HCT116 (cell line): ENCODE measurements at regions not wholly inside any gene's neighbourhood (a gene's known extent, or its start where the extent isn't known, plus 50 kb on each side); places are given as distances from the start of the nearest gene placed in this dataset.

Source experiments
- ATAC-seq: fragments of 200-7000 bp; cut with Tn5 transposase; 2 replicates; pipeline ENCODE4 v1.9.1; 2020; ENCODE audit warnings: mild to moderate bottlenecking, moderate library complexity
- BruUV-seq: library from RNA; stranded (reverse); fragments of 400-500 nt; replicated peaks from 2 replicates; lab custom pipeline; 2021; lab: Mats Ljungman, UMichigan
- CTCF ChIA-PET: fragments of 300-600 bp; sonication (Branson Sonifier 250); formaldehyde crosslinking; loops from one replicate; lab custom pipeline; 2021; ENCODE audit warnings: antibody characterized with exemption; lab: Charles Lee
- POLR2A ChIA-PET: fragments of 300-600, 350-600 bp; sonication (Branson Sonifier 250); formaldehyde crosslinking; loops from one replicate; lab custom pipeline; 2021; ENCODE audit warnings: antibody characterized with exemption; lab: Charles Lee
- RAD21 ChIA-PET, 2 experiments: fragments of 300-600 bp; sonication (Branson Sonifier 250); formaldehyde crosslinking; loops; one replicate each; lab custom pipeline; 2023; ENCODE audit warnings: low total read pairs in 2 of 2; ENCODE audit not compliant: uncharacterized antibody in 2 of 2, unreplicated experiment in 2 of 2, low non-redundant PET in 1 of 2; lab: Charles Lee
- DNase-seq: peaks from one replicate; pipeline ENCODE4 v3.0.0-alpha.2; 2010; ENCODE audit warnings: low read depth, low spot score
- H2AFZ ChIP-seq: fragments of 200-600 bp; shearing (Covaris generic), sonication (generic); 2 replicates; pipeline ENCODE4 v1.6.1; 2017; ENCODE audit warnings: low read depth, mixed run types, mixed read lengths, antibody characterized with exemption, low read length; ENCODE audit not compliant: poor library complexity, severe bottlenecking
- H3K27ac ChIP-seq: 2 replicates; pipeline ENCODE4 v1.5.1; 2012; ENCODE audit warnings: low read depth, low read length
- H3K27me3 ChIP-seq: fragments of 200-600 bp; sonication (generic); 2 replicates; pipeline ENCODE4 v1.6.1; 2016; ENCODE audit warnings: mixed run types, low read length, mixed read lengths; ENCODE audit not compliant: insufficient read depth
- H3K36me3 ChIP-seq, 2 experiments: fragments of 200-500 bp in 1 of 2; fragments of 200-600 bp in 1 of 2; sonication (Bioruptor generic) in 1 of 2; sonication (generic) in 1 of 2; 2 replicates each; pipeline versions ENCODE4 v1.5.1 to v1.6.1; 2014 to 2016; ENCODE audit warnings: low read length in 2 of 2, inconsistent platforms in 1 of 2, mixed read lengths in 1 of 2, mixed run types in 1 of 2; ENCODE audit not compliant: insufficient read depth in 2 of 2, control insufficient read depth in 1 of 2
- H3K4me1 ChIP-seq, 2 experiments: fragments of 200-600 bp in 1 of 2; sonication (generic) in 1 of 2; 2 replicates each; pipeline versions ENCODE4 v1.5.1 to v1.6.1; 2012 to 2017; ENCODE audit warnings: low read length in 2 of 2, inconsistent platforms in 1 of 2, mild to moderate bottlenecking in 1 of 2, mixed read lengths in 1 of 2, mixed run types in 1 of 2, moderate library complexity in 1 of 2; ENCODE audit not compliant: insufficient read depth in 2 of 2, control insufficient read depth in 1 of 2
- H3K4me2 ChIP-seq: fragments of 200-600 bp; sonication (generic); 2 replicates; pipeline ENCODE4 v1.6.1; 2017; ENCODE audit warnings: mixed run types, low read length, mixed read lengths
- H3K4me3 ChIP-seq, 2 experiments: fragments of 200-600 bp in 1 of 2; sonication (generic) in 1 of 2; replicated peaks in 1 of 2; 2 replicates each; pipeline ENCODE4 v1.5.1; 2011 to 2016; ENCODE audit warnings: low read length in 2 of 2, control low read depth in 1 of 2, low read depth in 1 of 2, mild to moderate bottlenecking in 1 of 2, mixed read lengths in 1 of 2, mixed run types in 1 of 2
- H3K79me2 ChIP-seq: fragments of 200-600 bp; sonication (generic); 2 replicates; pipeline ENCODE4 v1.6.1; 2017; ENCODE audit warnings: mild to moderate bottlenecking, mixed run types, low read length, moderate library complexity, mixed read lengths; ENCODE audit not compliant: insufficient read depth
- H3K9ac ChIP-seq: fragments of 200-600 bp; sonication (generic); 2 replicates; pipeline ENCODE4 v1.6.1; 2016; ENCODE audit warnings: low read length, mixed read lengths
- H3K9me2 ChIP-seq: fragments of 200-600 bp; sonication (generic), shearing (Covaris generic); 2 replicates; pipeline ENCODE4 v1.6.1; 2017; ENCODE audit warnings: mixed run types, mild to moderate bottlenecking, moderate library complexity; ENCODE audit not compliant: insufficient read depth
- H3K9me3 ChIP-seq, 2 experiments: fragments of 200-500 bp in 1 of 2; fragments of 200-600 bp in 1 of 2; sonication (Bioruptor generic) in 1 of 2; sonication (generic) in 1 of 2; 2 replicates each; pipeline ENCODE4 v1.6.1; 2014 to 2017; ENCODE audit warnings: low read length in 2 of 2, mixed read lengths in 2 of 2, inconsistent platforms in 1 of 2, low read depth in 1 of 2, mild to moderate bottlenecking in 1 of 2, mixed run types in 1 of 2, moderate library complexity in 1 of 2; ENCODE audit not compliant: control insufficient read depth in 1 of 2, insufficient read depth in 1 of 2
- H4K20me1 ChIP-seq: fragments of 200-600 bp; sonication (generic), shearing (Covaris generic); 2 replicates; pipeline ENCODE4 v1.6.1; 2017; ENCODE audit warnings: mixed run types, mild to moderate bottlenecking, moderate library complexity; ENCODE audit not compliant: insufficient read depth
- ATF3 ChIP-seq: IDR thresholded peaks from 2 replicates; pipeline ENCODE4 v1.6.1; 2012
- CEBPB ChIP-seq: IDR thresholded peaks from 2 replicates; pipeline ENCODE4 v1.6.1; 2012; ENCODE audit warnings: low read depth
- CTCF ChIP-seq, 3 experiments: fragments of 200-600 bp in 1 of 3; sonication (generic) in 1 of 3; IDR thresholded peaks in 2 of 3; conservative IDR thresholded peaks in 1 of 3; 2 replicates each; pipeline ENCODE4 v1.5.1; 2012 to 2017; ENCODE audit warnings: low read depth in 2 of 3, low read length in 2 of 3, antibody characterized with exemption in 1 of 3, borderline replicate concordance in 1 of 3, control low read depth in 1 of 3, mild to moderate bottlenecking in 1 of 3, mixed read lengths in 1 of 3, mixed run types in 1 of 3, moderate library complexity in 1 of 3; ENCODE audit not compliant: insufficient read depth in 1 of 3
- ELF1 ChIP-seq: IDR thresholded peaks from 2 replicates; pipeline ENCODE4 v1.6.1; 2012; ENCODE audit warnings: low read depth, borderline replicate concordance
- JUND ChIP-seq: IDR thresholded peaks from 2 replicates; pipeline ENCODE4 v1.6.1; 2012
- SP1 ChIP-seq: IDR thresholded peaks from 2 replicates; pipeline ENCODE4 v1.6.1; 2012; ENCODE audit warnings: low read depth
- SRF ChIP-seq: IDR thresholded peaks from 2 replicates; pipeline ENCODE4 v1.6.1; 2012; ENCODE audit warnings: low read depth
- TCF7L2 ChIP-seq: IDR thresholded peaks from 2 replicates; pipeline ENCODE4 v1.7.0; 2011; ENCODE audit warnings: borderline replicate concordance, inconsistent platforms; ENCODE audit not compliant: insufficient read depth, insufficient read length; ENCODE audit errors: extremely low read depth
- YY1 ChIP-seq: IDR thresholded peaks from 2 replicates; pipeline ENCODE4 v1.6.1; 2011; ENCODE audit warnings: low read length, low read depth, moderate library complexity, mild to moderate bottlenecking; ENCODE audit not compliant: insufficient replicate concordance; ENCODE audit errors: extremely low read depth
- ZBTB33 ChIP-seq: IDR thresholded peaks from 2 replicates; pipeline ENCODE4 v1.6.1; 2011; ENCODE audit warnings: mild to moderate bottlenecking, low read length, moderate library complexity; ENCODE audit not compliant: insufficient replicate concordance; ENCODE audit errors: extremely low read depth
- ZFX ChIP-seq: fragments of 450-650 bp; IDR thresholded peaks from 2 replicates; pipeline ENCODE4 v1.6.1; 2017
- ZNF274 ChIP-seq: fragments of 200-500 bp; sonication (Bioruptor generic); IDR thresholded peaks from 2 replicates; pipeline ENCODE4 v1.6.1; 2014; ENCODE audit warnings: mild to moderate bottlenecking, low read depth, low read length, inconsistent platforms
- intact Hi-C: fragments of 100-400 bp; cut with micrococcal nuclease; formaldehyde crosslinking; loops from 2 replicates; pipeline ENCODE4 v1.10.0; 2022

- ChIA-PET CTCF (no interaction called here), POLR2A (no interaction called here), RAD21 (no interaction called here)
- Histone ChIP-seq H2AFZ (no peak overlapping the region), H3K9me2 (no peaks in the 10 kb centered on the region), H3K4me2 (no peak overlapping the region), H3K9ac (no peak overlapping the region), H3K27ac (no peak overlapping the region), H3K4me3 (no peak overlapping the region), H3K79me2 (no peaks in the 10 kb centered on the region), H3K36me3 (no peaks in the 10 kb centered on the region), H3K27me3 (no peaks in the 10 kb centered on the region), H4K20me1 (no peaks in the 10 kb centered on the region), H3K4me1 (no peaks in the 10 kb centered on the region), H3K9me3 (no peaks in the 10 kb centered on the region)
- BruUV-seq: no TSS peak
- TF ChIP-seq TCF7L2: no peak
- no peak for TF ChIP-seq YY1
- no peak for TF ChIP-seq ATF3
- no peak for TF ChIP-seq JUND
- no peak for TF ChIP-seq ELF1
- no peak for TF ChIP-seq ZBTB33
- no peak for TF ChIP-seq CEBPB
- TF ChIP-seq CTCF (IDR thresholded peaks at IDR 0.05 in 2 of 3, conservative IDR thresholded peaks at IDR 0.05 in 1 of 3; ENCODE audit: borderline replicate concordance in 1 of 3, insufficient read depth in 1 of 3, low read depth in 2 of 3, low read length in 2 of 3): no peak
- TF ChIP-seq SRF: no peak
- TF ChIP-seq SP1: no peak
- TF ChIP-seq ZNF274: no peak
- no peak for TF ChIP-seq ZFX
- intact Hi-C loops: no loop called here
- DNase-seq: no peak
- ATAC-seq: no peak
These were observed 103.4 kb upstream of the NEDD9 start for GRCh38 chr6:11335826-11336225.
